Activated CD8-positive, alpha-beta T cell treated with anti-CD3 and anti-CD28 coated beads for 36 hours (primary cell): ENCODE measurements at regions not wholly inside any gene's neighbourhood (a gene's known extent, or its start where the extent isn't known, plus 50 kb on each side); places are given as distances from the start of the nearest gene placed in this dataset.
"Not testable (repeated sequence)": the region's sequence is repeated elsewhere in the genome, so short reads cannot be mapped to it uniquely, and the experiment has no call there.

Experiments used
- ATAC-seq: fragments of 200-7000 bp; cut with Tn5 transposase; one replicate; pipeline ENCODE4 v1.10.0; 2021; ENCODE audit warnings: mild to moderate bottlenecking, moderate library complexity
- CTCF ChIA-PET: fragments of 350-600 bp; sonication (Branson Sonifier 250); formaldehyde crosslinking; loops from one replicate; lab custom pipeline; 2021; ENCODE audit warnings: antibody characterized with exemption; lab: Charles Lee
- POLR2A ChIA-PET: fragments of 350-600 bp; sonication (Branson Sonifier 250); formaldehyde crosslinking; loops from one replicate; lab custom pipeline; 2021; ENCODE audit warnings: antibody characterized with exemption; lab: Charles Lee
- DNase-seq: peaks from one replicate; pipeline ENCODE4 v3.0.0-alpha.2; 2020
- H3K27ac Mint-ChIP-seq: one replicate; pipeline ENCODE4 v1.8.0; 2021; ENCODE audit warnings: mild to moderate bottlenecking, mixed read lengths
- H3K27me3 Mint-ChIP-seq: one replicate; pipeline ENCODE4 v1.8.0; 2021; ENCODE audit warnings: mixed read lengths
- H3K36me3 Mint-ChIP-seq: one replicate; pipeline ENCODE4 v1.8.0; 2021; ENCODE audit warnings: low read depth, mixed read lengths
- H3K4me1 Mint-ChIP-seq: one replicate; pipeline ENCODE4 v1.8.0; 2021; ENCODE audit warnings: low read depth, mixed read lengths
- H3K4me3 Mint-ChIP-seq: one replicate; pipeline ENCODE4 v1.8.0; 2021; ENCODE audit warnings: mild to moderate bottlenecking, moderate library complexity, mixed read lengths
- H3K9me3 Mint-ChIP-seq: one replicate; pipeline ENCODE4 v1.8.0; 2021; ENCODE audit warnings: mixed read lengths
- CTCF ChIP-seq: fragments of 200-600 bp; IDR thresholded peaks from one replicate; pipeline ENCODE4 v1.8.0; 2022; ENCODE audit warnings: antibody characterized with exemption, mild to moderate bottlenecking
- intact Hi-C: fragments of 100-400 bp; cut with micrococcal nuclease; formaldehyde crosslinking; loops from one replicate; pipeline ENCODE4 v1.10.0; 2022

GRCh38 chr7:359766-360361, 69.9 kb downstream of the FOXL3 start:
- intact Hi-C loops, result no loop called here
- H3K4me1 Mint-ChIP-seq, result peaks cover 46% of the 10 kb centered on the region
- ATAC-seq, result peak; percentile 64
- H3K36me3 Mint-ChIP-seq, result peaks cover 3% of the 10 kb centered on the region
- ChIA-PET CTCF (no interaction called here), POLR2A (interaction anchor here (0.7 to 0.9 kb wide), 2 partner anchors 12 to 21 kb away, joined by 3 read pairs; no protein-coding TSS in a partner anchor)
- peaks cover 5% of the 10 kb centered on the region for H3K9me3 Mint-ChIP-seq
- DNase-seq, result peak; percentile 62
- H3K27ac Mint-ChIP-seq, result peak overlapping the region; percentile 79
- no peaks in the 10 kb centered on the region for H3K27me3 Mint-ChIP-seq
- H3K4me3 Mint-ChIP-seq, result peak overlapping the region; percentile 45
- no peak for TF ChIP-seq CTCF

- Mint-ChIP-seq H3K9me3 (peaks cover 5% of the 10 kb centered on the region), H3K36me3 (peaks cover 3% of the 10 kb centered on the region), H3K27me3 (no peaks in the 10 kb centered on the region), H3K4me3 (peak overlapping the region; percentile 45), H3K4me1 (peaks cover 50% of the 10 kb centered on the region), H3K27ac (peak overlapping the region; percentile 79)
- ATAC-seq (peak; percentile 65), DNase-seq (peak; percentile 74)
- ChIA-PET POLR2A (interaction anchor here (0.7 to 0.9 kb wide), 2 partner anchors 13 to 20 kb away, joined by 3 read pairs; no protein-coding TSS in a partner anchor), CTCF (no interaction called here)
- TF ChIP-seq CTCF, result no peak
- intact Hi-C loops, result no loop called here
Measured at GRCh38 chr7:360454-361100, 70.6 kb downstream of the FOXL3 start.

GRCh38 chr7:361182-361581, 71.2 kb downstream of the FOXL3 start:
- intact Hi-C loops, H3K27ac Mint-ChIP-seq, H3K36me3 Mint-ChIP-seq, DNase-seq, POLR2A ChIA-PET, H3K4me3 Mint-ChIP-seq, ATAC-seq, H3K27me3 Mint-ChIP-seq, H3K9me3 Mint-ChIP-seq: not testable (repeated sequence)
- CTCF ChIA-PET, result interaction anchor here (1.3 kb wide), 1 partner anchor 10 kb away, joined by 3 read pairs; no protein-coding TSS in a partner anchor
- H3K4me1 Mint-ChIP-seq, result peaks cover 56% of the 10 kb centered on the region

GRCh38 chr7:361680-362401, 71.9 kb downstream of the FOXL3 start:
- Mint-ChIP-seq H3K27ac (peak overlapping the region; percentile 89), H3K4me1 (peaks cover 63% of the 10 kb centered on the region), H3K4me3 (peak overlapping the region; percentile 63), H3K9me3 (peaks cover 5% of the 10 kb centered on the region), H3K27me3 (no peaks in the 10 kb centered on the region), H3K36me3 (peaks cover 3% of the 10 kb centered on the region)
- CTCF ChIA-PET, result interaction anchor here (1.2 to 1.8 kb wide), 3 partner anchors 9 to 19 kb away, joined by 3 to 5 read pairs (median 4); no protein-coding TSS in a partner anchor
- ATAC-seq (no peak), DNase-seq (no peak)
- TF ChIP-seq CTCF, result no peak
- intact Hi-C loops, result no loop called here
- POLR2A ChIA-PET, result interaction anchor here (0.6 to 1.7 kb wide), 8 partner anchors 9 to 360 kb away, joined by 3 to 10 read pairs (median 3); partner anchors contain the start of gene PDGFA

GRCh38 chr7:362402-363096, 72.6 kb downstream of the FOXL3 start:
- intact Hi-C loops, result no loop called here
- no peak for TF ChIP-seq CTCF
- CTCF ChIA-PET, result interaction anchor here (1.2 to 1.8 kb wide), 4 partner anchors 9 to 41 kb away, joined by 3 to 5 read pairs (median 4); no protein-coding TSS in a partner anchor
- Mint-ChIP-seq H3K4me3 (peak overlapping the region; percentile 63), H3K27me3 (no peaks in the 10 kb centered on the region), H3K27ac (peak overlapping the region; percentile 89), H3K36me3 (peaks cover 3% of the 10 kb centered on the region), H3K9me3 (peaks cover 5% of the 10 kb centered on the region), H3K4me1 (peaks cover 67% of the 10 kb centered on the region)
- ATAC-seq (peak; percentile 56), DNase-seq (peak; percentile 69)
- POLR2A ChIA-PET, result interaction anchor here (0.6 to 1.7 kb wide), 10 partner anchors 10 to 474 kb away, joined by 3 to 10 read pairs (median 4); partner anchors contain the start of gene PDGFA
